CD14-positive monocyte (primary cell): ENCODE measurements at regions not wholly inside any gene's neighbourhood (a gene's known extent, or its start where the extent isn't known, plus 50 kb on each side); places are given as distances from the start of the nearest gene placed in this dataset.

ENCODE experiments used
- DNase-seq, 3 donors: peaks; one replicate each; pipeline ENCODE4 v3.0.0-alpha.2; 2011 to 2022
- H2AFZ ChIP-seq: 2 replicates; pipeline ENCODE4 v1.6.0; 2012; ENCODE audit warnings: mild to moderate bottlenecking, low read depth, low read length, inconsistent platforms; ENCODE audit not compliant: insufficient read depth, poor library complexity, severe bottlenecking
- H3K27ac ChIP-seq, 2 donors: 1 replicate in 1 of 2; 2 replicates in 1 of 2; pipeline ENCODE4 v1.5.1; 2012 to 2013; ENCODE audit warnings: low read length in 2 of 2, control low read depth in 1 of 2, inconsistent platforms in 1 of 2, low read depth in 1 of 2, mild to moderate bottlenecking in 1 of 2
- H3K27me3 ChIP-seq, 2 donors: one replicate each; pipeline versions ENCODE4 v1.6.0 to v1.6.1; 2011 to 2013; ENCODE audit warnings: low read length in 2 of 2; ENCODE audit not compliant: control insufficient read depth in 2 of 2, insufficient read depth in 2 of 2
- H3K36me3 ChIP-seq, 2 donors: replicated peaks in 1 of 2; 1 replicate in 1 of 2; 2 replicates in 1 of 2; pipeline versions ENCODE4 v1.5.1 to v1.6.1; 2012 to 2013; ENCODE audit warnings: low read length in 2 of 2, control low read depth in 1 of 2, inconsistent platforms in 1 of 2, mild to moderate bottlenecking in 1 of 2; ENCODE audit not compliant: insufficient read depth in 2 of 2, control insufficient read depth in 1 of 2
- H3K4me1 ChIP-seq, 2 donors: 1 replicate in 1 of 2; 2 replicates in 1 of 2; pipeline versions ENCODE4 v1.5.1 to v1.6.1; 2012 to 2013; ENCODE audit warnings: low read length in 2 of 2, control low read depth in 1 of 2, inconsistent platforms in 1 of 2, mild to moderate bottlenecking in 1 of 2, moderate library complexity in 1 of 2; ENCODE audit not compliant: insufficient read depth in 2 of 2, control insufficient read depth in 1 of 2
- H3K4me2 ChIP-seq: replicated peaks from 2 replicates; pipeline ENCODE3; 2012; ENCODE audit warnings: low read length, moderate library complexity, mild to moderate bottlenecking; ENCODE audit not compliant: poor library complexity, severe bottlenecking; ENCODE audit errors: extremely low read depth
- H3K4me3 ChIP-seq, 3 experiments: fragments of 200-600 bp in 1 of 3; sonication (generic) in 1 of 3; replicated peaks in 1 of 3; 1 replicate in 2 of 3; 2 replicates in 1 of 3; pipeline ENCODE4 v1.5.1; 2011 to 2013; ENCODE audit warnings: low read length in 3 of 3, mild to moderate bottlenecking in 3 of 3, control low read depth in 2 of 3, low read depth in 2 of 3, inconsistent platforms in 1 of 3, moderate library complexity in 1 of 3
- H3K79me2 ChIP-seq: 2 replicates; pipeline ENCODE4 v1.6.0; 2012; ENCODE audit warnings: mild to moderate bottlenecking, control low read depth, inconsistent platforms, low read length, moderate library complexity; ENCODE audit not compliant: insufficient read depth
- H3K9ac ChIP-seq: 2 replicates; pipeline ENCODE4 v1.6.0; 2017; ENCODE audit warnings: low read length, mild to moderate bottlenecking; ENCODE audit not compliant: insufficient read depth, poor library complexity, severe bottlenecking
- H3K9me3 ChIP-seq, 2 donors: replicated peaks in 1 of 2; 1 replicate in 1 of 2; 2 replicates in 1 of 2; pipeline versions ENCODE4 v1.5.1 to v1.6.1; 2012 to 2013; ENCODE audit warnings: low read length in 2 of 2, control low read depth in 1 of 2; ENCODE audit not compliant: control insufficient read depth in 1 of 2, insufficient read depth in 1 of 2
- H4K20me1 ChIP-seq: 2 replicates; pipeline ENCODE4 v1.6.0; 2012; ENCODE audit warnings: mild to moderate bottlenecking, low read length, control low read depth, moderate library complexity; ENCODE audit not compliant: insufficient read depth
- H3K27ac Mint-ChIP-seq, 7 donors: one replicate each; pipeline ENCODE4 v1.8.0; 2020; ENCODE audit warnings: mild to moderate bottlenecking in 7 of 7, mixed read lengths in 7 of 7, moderate library complexity in 6 of 7, inconsistent platforms in 2 of 7
- H3K27me3 Mint-ChIP-seq, 3 donors: one replicate each; pipeline ENCODE4 v1.8.0; 2021 to 2022; ENCODE audit warnings: low read depth in 3 of 3, mild to moderate bottlenecking in 3 of 3, mixed read lengths in 3 of 3, moderate library complexity in 3 of 3, inconsistent platforms in 1 of 3
- H3K36me3 Mint-ChIP-seq, 2 donors: one replicate each; pipeline ENCODE4 v1.8.0; 2020; ENCODE audit warnings: mixed read lengths in 2 of 2, inconsistent platforms in 1 of 2, mild to moderate bottlenecking in 1 of 2
- H3K4me1 Mint-ChIP-seq: one replicate; pipeline ENCODE4 v1.8.0; 2020; ENCODE audit warnings: mild to moderate bottlenecking, mixed read lengths
- H3K4me3 Mint-ChIP-seq, 2 donors: one replicate each; pipeline ENCODE4 v1.8.0; 2020; ENCODE audit warnings: mild to moderate bottlenecking in 2 of 2, mixed read lengths in 2 of 2, moderate library complexity in 1 of 2
- H3K9me3 Mint-ChIP-seq, 7 donors: one replicate each; pipeline ENCODE4 v1.8.0; 2020 to 2022; ENCODE audit warnings: mixed read lengths in 7 of 7, mild to moderate bottlenecking in 6 of 7, moderate library complexity in 6 of 7, inconsistent platforms in 2 of 7
- WGBS: methylation state at CpG from one replicate; pipeline ENCODE4 v1.1.5; 2013; ENCODE audit warnings: missing lambda C conversion rate; ENCODE audit not compliant: insufficient coverage; 5-methylcytosine and 5-hydroxymethylcytosine counted together
- intact Hi-C, 2 donors: fragments of 100-400 bp; cut with micrococcal nuclease; formaldehyde crosslinking; loops; one replicate each; pipeline versions ENCODE4 v1.15.0 to v1.15.1; 2023
- TF ChIP-seq, protein P1 (sequence below): fragments of 200-600 bp; IDR thresholded peaks from one replicate; pipeline ENCODE4 v1.8.0; 2022; ENCODE audit warnings: antibody characterized with exemption, mild to moderate bottlenecking

DNA sequence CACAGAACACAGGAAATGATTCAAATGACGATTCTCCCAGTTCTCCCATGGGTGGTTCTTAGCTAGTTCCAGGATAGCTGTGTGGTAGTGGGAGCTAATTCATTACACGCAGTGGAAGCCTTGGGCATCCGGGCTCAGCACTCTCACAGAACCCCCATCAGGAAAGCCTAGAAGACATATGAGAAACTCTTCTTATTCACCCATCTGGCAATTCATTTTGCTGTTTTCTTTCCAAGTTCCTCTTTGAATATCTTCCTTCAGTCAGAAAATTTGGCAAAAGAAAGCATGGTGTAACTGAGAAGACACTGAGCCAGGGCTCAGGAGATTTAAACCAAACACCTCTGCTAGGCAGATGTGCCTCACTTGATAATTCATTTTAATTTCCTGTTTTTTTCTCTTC, 85.2 kb upstream of the FN1 start:
- Histone ChIP-seq H3K27ac (no peak overlapping the region), H3K27me3 (no peaks in the 10 kb centered on the region), H3K4me1 (no peaks in the 10 kb centered on the region), H3K4me2 (no peak overlapping the region), H2AFZ (no peak overlapping the region), H3K4me3 (no peak overlapping the region), H3K36me3 (no peaks in the 10 kb centered on the region), H4K20me1 (no peaks in the 10 kb centered on the region), H3K9me3 (no peaks in the 10 kb centered on the region), H3K79me2 (no peaks in the 10 kb centered on the region), H3K9ac (no peak overlapping the region)
- H3K27ac Mint-ChIP-seq = no peak overlapping the region
- DNase-seq = no peak
- H3K27me3 Mint-ChIP-seq = peaks cover 0 to 2% (median 2%) of the 10 kb centered on the region in 3 donors
- no CpG with 5 or more reads among the region's 3 CpGs for WGBS
- peaks cover 0 to 6% (median 0%) of the 10 kb centered on the region in 7 donors for H3K9me3 Mint-ChIP-seq
- intact Hi-C loops = loop anchor here in 1 of 2 donors (10.0 kb wide), 1 partner anchor 124 kb away; no protein-coding TSS in a partner anchor
- no peak overlapping the region for H3K4me3 Mint-ChIP-seq
- TF ChIP-seq, protein P1, sequence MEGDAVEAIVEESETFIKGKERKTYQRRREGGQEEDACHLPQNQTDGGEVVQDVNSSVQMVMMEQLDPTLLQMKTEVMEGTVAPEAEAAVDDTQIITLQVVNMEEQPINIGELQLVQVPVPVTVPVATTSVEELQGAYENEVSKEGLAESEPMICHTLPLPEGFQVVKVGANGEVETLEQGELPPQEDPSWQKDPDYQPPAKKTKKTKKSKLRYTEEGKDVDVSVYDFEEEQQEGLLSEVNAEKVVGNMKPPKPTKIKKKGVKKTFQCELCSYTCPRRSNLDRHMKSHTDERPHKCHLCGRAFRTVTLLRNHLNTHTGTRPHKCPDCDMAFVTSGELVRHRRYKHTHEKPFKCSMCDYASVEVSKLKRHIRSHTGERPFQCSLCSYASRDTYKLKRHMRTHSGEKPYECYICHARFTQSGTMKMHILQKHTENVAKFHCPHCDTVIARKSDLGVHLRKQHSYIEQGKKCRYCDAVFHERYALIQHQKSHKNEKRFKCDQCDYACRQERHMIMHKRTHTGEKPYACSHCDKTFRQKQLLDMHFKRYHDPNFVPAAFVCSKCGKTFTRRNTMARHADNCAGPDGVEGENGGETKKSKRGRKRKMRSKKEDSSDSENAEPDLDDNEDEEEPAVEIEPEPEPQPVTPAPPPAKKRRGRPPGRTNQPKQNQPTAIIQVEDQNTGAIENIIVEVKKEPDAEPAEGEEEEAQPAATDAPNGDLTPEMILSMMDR = no peak
- H3K4me1 Mint-ChIP-seq = no peaks in the 10 kb centered on the region
- H3K36me3 Mint-ChIP-seq = no peaks in the 10 kb centered on the region

DNA sequence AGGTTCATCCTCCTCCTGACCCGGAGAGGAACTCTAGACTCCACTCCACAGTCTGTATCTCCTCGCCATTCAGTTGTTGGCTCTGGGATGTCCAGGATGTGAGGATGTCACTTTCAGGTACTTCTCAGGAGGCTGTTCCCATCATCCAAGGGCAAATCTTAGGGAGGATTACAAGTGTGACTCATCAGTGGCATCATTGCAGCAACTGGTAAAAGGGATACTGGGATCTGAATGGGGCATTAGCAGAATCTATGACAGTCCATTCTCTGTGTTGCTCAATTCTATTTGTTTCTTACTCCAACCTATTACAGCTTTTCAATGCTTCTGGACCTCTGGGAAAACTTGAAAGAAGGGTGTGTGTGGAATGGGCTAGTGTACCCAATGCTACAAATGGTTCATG, 81.5 kb upstream of the FN1 start:
- no CpG with 5 or more reads among the region's 2 CpGs for WGBS
- H3K27ac Mint-ChIP-seq = no peak overlapping the region
- Histone ChIP-seq H4K20me1 (no peaks in the 10 kb centered on the region), H3K4me3 (no peak overlapping the region), H3K79me2 (no peaks in the 10 kb centered on the region), H3K4me2 (no peak overlapping the region), H2AFZ (no peak overlapping the region), H3K4me1 (no peaks in the 10 kb centered on the region), H3K9ac (no peak overlapping the region), H3K27me3 (no peaks in the 10 kb centered on the region), H3K9me3 (no peaks in the 10 kb centered on the region), H3K27ac (no peak overlapping the region), H3K36me3 (no peaks in the 10 kb centered on the region)
- no peaks in the 10 kb centered on the region for H3K36me3 Mint-ChIP-seq
- peaks cover 0 to 4% (median 0%) of the 10 kb centered on the region in 3 donors for H3K27me3 Mint-ChIP-seq
- peaks cover 0 to 4% (median 0%) of the 10 kb centered on the region in 7 donors for H3K9me3 Mint-ChIP-seq
- H3K4me3 Mint-ChIP-seq = no peak overlapping the region
- DNase-seq = no peak
- no peaks in the 10 kb centered on the region for H3K4me1 Mint-ChIP-seq
- intact Hi-C loops = no loop called here
- TF ChIP-seq, protein P1 = no peak
